ENCODE measurements at regions not wholly inside any gene's neighbourhood (a gene's known extent, or its start where the extent isn't known, plus 50 kb on each side); places are given as distances from the start of the nearest gene placed in this dataset.

- TF ChIP-seq SP1 (IDR thresholded peaks at IDR 0.05; ENCODE audit: low read depth, low read length) (no peak), EP300 (IDR thresholded peaks at IDR 0.05; ENCODE audit: borderline replicate concordance in 1 of 2, control insufficient read depth in 1 of 2, low read depth in 2 of 2, low read length in 2 of 2) (no peak), POLR2AphosphoS5 (IDR thresholded peaks at IDR 0.05; ENCODE audit: low read length) (no peak), REST (IDR thresholded peaks at IDR 0.05; ENCODE audit: low read depth, low read length) (no peak), CHD4 (IDR thresholded peaks at IDR 0.05) (no peak), BHLHE40 (IDR thresholded peaks at IDR 0.05; ENCODE audit: borderline replicate concordance in 1 of 2, low read depth in 2 of 2, low read length in 1 of 2) (no peak), ASH2L (IDR thresholded peaks at IDR 0.05; ENCODE audit: borderline replicate concordance, low read depth) (no peak), POU2F2 (IDR thresholded peaks at IDR 0.05; ENCODE audit: borderline replicate concordance, low read depth, low read length) (no peak), ZNF274 (IDR thresholded peaks at IDR 0.05; ENCODE audit: insufficient read depth, insufficient read length) (no peak), POLR2A (IDR thresholded peaks at IDR 0.05; ENCODE audit: low read depth, low read length) (no peak), SIX5 (IDR thresholded peaks at IDR 0.05; ENCODE audit: low read depth, low read length, severe bottlenecking) (no peak), HDAC6 (IDR thresholded peaks at IDR 0.05; ENCODE audit: unreplicated experiment) (no peak)
- TF ChIP-seq, protein P1, sequence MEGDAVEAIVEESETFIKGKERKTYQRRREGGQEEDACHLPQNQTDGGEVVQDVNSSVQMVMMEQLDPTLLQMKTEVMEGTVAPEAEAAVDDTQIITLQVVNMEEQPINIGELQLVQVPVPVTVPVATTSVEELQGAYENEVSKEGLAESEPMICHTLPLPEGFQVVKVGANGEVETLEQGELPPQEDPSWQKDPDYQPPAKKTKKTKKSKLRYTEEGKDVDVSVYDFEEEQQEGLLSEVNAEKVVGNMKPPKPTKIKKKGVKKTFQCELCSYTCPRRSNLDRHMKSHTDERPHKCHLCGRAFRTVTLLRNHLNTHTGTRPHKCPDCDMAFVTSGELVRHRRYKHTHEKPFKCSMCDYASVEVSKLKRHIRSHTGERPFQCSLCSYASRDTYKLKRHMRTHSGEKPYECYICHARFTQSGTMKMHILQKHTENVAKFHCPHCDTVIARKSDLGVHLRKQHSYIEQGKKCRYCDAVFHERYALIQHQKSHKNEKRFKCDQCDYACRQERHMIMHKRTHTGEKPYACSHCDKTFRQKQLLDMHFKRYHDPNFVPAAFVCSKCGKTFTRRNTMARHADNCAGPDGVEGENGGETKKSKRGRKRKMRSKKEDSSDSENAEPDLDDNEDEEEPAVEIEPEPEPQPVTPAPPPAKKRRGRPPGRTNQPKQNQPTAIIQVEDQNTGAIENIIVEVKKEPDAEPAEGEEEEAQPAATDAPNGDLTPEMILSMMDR (IDR thresholded peaks at IDR 0.05 in 2 of 3, conservative IDR thresholded peaks at IDR 0.05 in 1 of 3; ENCODE audit: control insufficient read depth in 2 of 3, extremely low read depth in 1 of 3, insufficient read depth in 1 of 3, low read depth in 3 of 3, low read length in 3 of 3) = no peak
- TF ChIP-seq, protein P2, sequence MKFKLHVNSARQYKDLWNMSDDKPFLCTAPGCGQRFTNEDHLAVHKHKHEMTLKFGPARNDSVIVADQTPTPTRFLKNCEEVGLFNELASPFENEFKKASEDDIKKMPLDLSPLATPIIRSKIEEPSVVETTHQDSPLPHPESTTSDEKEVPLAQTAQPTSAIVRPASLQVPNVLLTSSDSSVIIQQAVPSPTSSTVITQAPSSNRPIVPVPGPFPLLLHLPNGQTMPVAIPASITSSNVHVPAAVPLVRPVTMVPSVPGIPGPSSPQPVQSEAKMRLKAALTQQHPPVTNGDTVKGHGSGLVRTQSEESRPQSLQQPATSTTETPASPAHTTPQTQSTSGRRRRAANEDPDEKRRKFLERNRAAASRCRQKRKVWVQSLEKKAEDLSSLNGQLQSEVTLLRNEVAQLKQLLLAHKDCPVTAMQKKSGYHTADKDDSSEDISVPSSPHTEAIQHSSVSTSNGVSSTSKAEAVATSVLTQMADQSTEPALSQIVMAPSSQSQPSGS (IDR thresholded peaks at IDR 0.05; ENCODE audit: low read length) = no peak
Measured at GRCh38 chr2:52960881-52961280, 806.7 kb upstream of the CHAC2 start.
